H1 (cell line): ENCODE measurements at regions not wholly inside any gene's neighbourhood (a gene's known extent, or its start where the extent isn't known, plus 50 kb on each side); places are given as distances from the start of the nearest gene placed in this dataset.

Experiments
- RXRA ChIP-seq: IDR thresholded peaks from 2 replicates; pipeline ENCODE4 v1.6.1; 2011; ENCODE audit warnings: low read depth, mild to moderate bottlenecking, low read length, moderate library complexity; ENCODE audit not compliant: insufficient read depth
- TF ChIP-seq, protein P1 (sequence below): fragments of 300-600 bp; sonication (generic); IDR thresholded peaks from 2 replicates; pipeline ENCODE4 v1.7.1; 2012; ENCODE audit warnings: low read length, moderate library complexity, mild to moderate bottlenecking, inconsistent platforms; ENCODE audit not compliant: insufficient replicate concordance

GRCh38 chr14:85464135-85464895 is 65.6 kb upstream of the FLRT2 start (continued):
- TF ChIP-seq, protein P1, sequence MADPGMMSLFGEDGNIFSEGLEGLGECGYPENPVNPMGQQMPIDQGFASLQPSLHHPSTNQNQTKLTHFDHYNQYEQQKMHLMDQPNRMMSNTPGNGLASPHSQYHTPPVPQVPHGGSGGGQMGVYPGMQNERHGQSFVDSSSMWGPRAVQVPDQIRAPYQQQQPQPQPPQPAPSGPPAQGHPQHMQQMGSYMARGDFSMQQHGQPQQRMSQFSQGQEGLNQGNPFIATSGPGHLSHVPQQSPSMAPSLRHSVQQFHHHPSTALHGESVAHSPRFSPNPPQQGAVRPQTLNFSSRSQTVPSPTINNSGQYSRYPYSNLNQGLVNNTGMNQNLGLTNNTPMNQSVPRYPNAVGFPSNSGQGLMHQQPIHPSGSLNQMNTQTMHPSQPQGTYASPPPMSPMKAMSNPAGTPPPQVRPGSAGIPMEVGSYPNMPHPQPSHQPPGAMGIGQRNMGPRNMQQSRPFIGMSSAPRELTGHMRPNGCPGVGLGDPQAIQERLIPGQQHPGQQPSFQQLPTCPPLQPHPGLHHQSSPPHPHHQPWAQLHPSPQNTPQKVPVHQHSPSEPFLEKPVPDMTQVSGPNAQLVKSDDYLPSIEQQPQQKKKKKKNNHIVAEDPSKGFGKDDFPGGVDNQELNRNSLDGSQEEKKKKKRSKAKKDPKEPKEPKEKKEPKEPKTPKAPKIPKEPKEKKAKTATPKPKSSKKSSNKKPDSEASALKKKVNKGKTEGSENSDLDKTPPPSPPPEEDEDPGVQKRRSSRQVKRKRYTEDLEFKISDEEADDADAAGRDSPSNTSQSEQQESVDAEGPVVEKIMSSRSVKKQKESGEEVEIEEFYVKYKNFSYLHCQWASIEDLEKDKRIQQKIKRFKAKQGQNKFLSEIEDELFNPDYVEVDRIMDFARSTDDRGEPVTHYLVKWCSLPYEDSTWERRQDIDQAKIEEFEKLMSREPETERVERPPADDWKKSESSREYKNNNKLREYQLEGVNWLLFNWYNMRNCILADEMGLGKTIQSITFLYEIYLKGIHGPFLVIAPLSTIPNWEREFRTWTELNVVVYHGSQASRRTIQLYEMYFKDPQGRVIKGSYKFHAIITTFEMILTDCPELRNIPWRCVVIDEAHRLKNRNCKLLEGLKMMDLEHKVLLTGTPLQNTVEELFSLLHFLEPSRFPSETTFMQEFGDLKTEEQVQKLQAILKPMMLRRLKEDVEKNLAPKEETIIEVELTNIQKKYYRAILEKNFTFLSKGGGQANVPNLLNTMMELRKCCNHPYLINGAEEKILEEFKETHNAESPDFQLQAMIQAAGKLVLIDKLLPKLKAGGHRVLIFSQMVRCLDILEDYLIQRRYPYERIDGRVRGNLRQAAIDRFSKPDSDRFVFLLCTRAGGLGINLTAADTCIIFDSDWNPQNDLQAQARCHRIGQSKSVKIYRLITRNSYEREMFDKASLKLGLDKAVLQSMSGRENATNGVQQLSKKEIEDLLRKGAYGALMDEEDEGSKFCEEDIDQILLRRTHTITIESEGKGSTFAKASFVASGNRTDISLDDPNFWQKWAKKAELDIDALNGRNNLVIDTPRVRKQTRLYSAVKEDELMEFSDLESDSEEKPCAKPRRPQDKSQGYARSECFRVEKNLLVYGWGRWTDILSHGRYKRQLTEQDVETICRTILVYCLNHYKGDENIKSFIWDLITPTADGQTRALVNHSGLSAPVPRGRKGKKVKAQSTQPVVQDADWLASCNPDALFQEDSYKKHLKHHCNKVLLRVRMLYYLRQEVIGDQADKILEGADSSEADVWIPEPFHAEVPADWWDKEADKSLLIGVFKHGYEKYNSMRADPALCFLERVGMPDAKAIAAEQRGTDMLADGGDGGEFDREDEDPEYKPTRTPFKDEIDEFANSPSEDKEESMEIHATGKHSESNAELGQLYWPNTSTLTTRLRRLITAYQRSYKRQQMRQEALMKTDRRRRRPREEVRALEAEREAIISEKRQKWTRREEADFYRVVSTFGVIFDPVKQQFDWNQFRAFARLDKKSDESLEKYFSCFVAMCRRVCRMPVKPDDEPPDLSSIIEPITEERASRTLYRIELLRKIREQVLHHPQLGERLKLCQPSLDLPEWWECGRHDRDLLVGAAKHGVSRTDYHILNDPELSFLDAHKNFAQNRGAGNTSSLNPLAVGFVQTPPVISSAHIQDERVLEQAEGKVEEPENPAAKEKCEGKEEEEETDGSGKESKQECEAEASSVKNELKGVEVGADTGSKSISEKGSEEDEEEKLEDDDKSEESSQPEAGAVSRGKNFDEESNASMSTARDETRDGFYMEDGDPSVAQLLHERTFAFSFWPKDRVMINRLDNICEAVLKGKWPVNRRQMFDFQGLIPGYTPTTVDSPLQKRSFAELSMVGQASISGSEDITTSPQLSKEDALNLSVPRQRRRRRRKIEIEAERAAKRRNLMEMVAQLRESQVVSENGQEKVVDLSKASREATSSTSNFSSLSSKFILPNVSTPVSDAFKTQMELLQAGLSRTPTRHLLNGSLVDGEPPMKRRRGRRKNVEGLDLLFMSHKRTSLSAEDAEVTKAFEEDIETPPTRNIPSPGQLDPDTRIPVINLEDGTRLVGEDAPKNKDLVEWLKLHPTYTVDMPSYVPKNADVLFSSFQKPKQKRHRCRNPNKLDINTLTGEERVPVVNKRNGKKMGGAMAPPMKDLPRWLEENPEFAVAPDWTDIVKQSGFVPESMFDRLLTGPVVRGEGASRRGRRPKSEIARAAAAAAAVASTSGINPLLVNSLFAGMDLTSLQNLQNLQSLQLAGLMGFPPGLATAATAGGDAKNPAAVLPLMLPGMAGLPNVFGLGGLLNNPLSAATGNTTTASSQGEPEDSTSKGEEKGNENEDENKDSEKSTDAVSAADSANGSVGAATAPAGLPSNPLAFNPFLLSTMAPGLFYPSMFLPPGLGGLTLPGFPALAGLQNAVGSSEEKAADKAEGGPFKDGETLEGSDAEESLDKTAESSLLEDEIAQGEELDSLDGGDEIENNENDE: no peak
- no peak for TF ChIP-seq RXRA
- TF ChIP-seq, all 59 proteins: peak for 0
